GM18870 (cell line): ENCODE measurements at regions not wholly inside any gene's neighbourhood (a gene's known extent, or its start where the extent isn't known, plus 50 kb on each side); places are given as distances from the start of the nearest gene placed in this dataset.

Source experiments
- ATAC-seq: cut with Tn5 transposase; IDR thresholded peaks from one replicate; pipeline ENCODE4 v1.9.1; 2021; ENCODE audit warnings: moderate library complexity; ENCODE audit not compliant: unreplicated experiment

- ATAC-seq: no peak
Measured at GRCh38 chr18:73966954-73967353, 180.7 kb downstream of the FBXO15 start.

GRCh38 chr18:73962256-73962655 lies 185.4 kb downstream of the FBXO15 start:
- peak; percentile 79 for ATAC-seq

- peak; percentile 12 for ATAC-seq
Measured at GRCh38 chr18:73961804-73962203, 185.8 kb downstream of the FBXO15 start.

- ATAC-seq: no peak
Measured at GRCh38 chr18:73959352-73959751, 188.3 kb downstream of the FBXO15 start.

DNA sequence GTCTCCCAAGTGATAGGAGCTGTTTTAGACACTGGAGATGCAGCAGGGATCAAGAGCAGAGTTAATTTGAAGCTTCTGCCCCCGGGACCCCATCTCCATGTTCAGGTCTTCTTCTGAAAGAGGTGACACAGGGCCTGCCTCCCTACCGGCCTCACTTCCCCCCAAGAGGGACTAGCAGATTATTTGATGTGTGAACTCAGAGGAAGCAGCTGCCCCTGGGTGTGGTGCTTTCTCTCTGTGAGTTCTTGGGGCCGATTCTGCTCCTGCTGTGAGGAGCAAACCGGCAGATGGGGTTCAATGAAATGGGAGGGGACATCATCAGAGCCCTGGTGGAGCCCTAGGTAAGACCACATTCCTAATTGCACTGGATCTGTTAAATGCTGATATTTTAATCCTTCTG lies 193.4 kb downstream of the FBXO15 start:
- ATAC-seq: no peak

DNA sequence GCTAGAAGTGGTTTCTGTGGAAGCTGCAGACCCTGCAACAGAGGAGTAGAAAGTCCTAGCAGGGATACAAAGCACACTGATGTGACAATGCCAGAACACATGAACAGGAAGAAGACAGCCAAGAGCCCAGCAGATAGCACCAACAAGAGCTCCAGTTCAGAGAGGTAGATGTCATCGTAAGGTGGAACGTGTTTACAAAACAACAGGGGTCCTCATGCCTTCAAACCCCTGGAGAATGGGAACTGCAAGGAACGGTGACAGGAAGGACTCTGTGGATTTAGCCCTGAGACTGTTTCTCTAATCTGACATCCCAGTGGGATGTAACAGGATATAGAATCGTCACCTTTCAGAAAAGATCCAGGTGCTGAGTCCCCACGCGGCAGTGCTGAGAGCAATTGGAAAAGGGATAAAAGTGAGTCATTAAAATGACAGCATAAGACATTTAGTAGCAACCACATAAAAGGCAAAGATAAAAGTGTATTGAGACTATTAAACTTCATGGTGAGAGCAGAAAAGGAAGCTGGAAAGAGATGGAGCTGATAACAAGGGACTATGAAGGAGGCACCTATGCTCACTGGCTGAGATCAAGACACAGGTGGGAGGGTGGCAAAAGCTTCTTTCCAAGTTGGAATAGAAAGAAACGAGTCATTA lies 195.2 kb downstream of the FBXO15 start:
- no peak for ATAC-seq

DNA sequence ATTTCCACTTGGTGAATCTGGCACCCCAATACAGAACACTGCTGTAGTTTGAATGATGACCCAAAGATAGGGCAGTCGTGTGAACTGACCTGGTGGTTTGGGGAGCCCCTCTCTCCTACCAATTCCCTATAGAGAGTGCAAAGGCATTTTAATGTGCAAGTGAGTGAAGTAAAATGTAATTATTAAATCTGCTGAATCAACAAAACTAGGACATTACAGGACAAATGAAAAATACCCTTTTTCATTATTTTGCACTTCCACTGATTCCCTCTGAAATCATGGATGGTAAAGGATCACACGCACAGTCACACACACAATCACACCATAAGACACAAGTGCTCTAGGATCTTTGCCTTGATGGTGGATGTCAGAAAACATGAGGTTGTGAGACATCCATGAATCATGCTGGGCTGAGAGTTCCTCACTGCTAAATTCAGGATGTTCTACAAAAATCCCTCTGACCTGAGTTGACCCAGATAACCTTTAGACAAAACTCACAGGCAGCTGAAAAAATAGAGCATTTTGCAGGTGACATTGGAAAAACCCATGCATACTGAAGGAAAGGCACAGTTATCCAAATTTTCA lies 197.4 kb downstream of the FBXO15 start:
- no peak for ATAC-seq

DNA sequence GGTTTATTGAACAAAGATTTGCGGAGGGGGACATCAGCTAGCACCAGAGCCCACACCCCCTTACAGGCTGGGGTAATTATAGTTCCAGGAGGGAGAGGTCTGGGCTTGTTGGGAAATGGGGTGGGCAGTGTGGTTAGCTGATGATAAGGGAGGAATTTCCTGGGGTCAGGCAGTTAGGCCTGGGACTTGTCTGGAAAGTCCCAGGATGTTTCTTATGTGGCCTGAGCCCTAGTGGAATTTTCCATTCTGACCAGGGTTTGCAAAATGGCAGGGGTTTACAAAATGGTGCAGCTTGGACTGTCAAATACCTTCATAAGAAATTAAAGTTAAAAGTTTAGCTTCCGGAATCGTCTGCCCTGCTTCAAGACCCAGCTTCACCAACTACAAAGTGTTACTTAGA lies 199.1 kb downstream of the FBXO15 start:
- no peak for ATAC-seq

GRCh38 chr18:73948084-73948483 lies 199.6 kb downstream of the FBXO15 start:
- ATAC-seq: no peak

GRCh38 chr18:73947180-73947921 lies 200.3 kb downstream of the FBXO15 start:
- no peak for ATAC-seq

DNA sequence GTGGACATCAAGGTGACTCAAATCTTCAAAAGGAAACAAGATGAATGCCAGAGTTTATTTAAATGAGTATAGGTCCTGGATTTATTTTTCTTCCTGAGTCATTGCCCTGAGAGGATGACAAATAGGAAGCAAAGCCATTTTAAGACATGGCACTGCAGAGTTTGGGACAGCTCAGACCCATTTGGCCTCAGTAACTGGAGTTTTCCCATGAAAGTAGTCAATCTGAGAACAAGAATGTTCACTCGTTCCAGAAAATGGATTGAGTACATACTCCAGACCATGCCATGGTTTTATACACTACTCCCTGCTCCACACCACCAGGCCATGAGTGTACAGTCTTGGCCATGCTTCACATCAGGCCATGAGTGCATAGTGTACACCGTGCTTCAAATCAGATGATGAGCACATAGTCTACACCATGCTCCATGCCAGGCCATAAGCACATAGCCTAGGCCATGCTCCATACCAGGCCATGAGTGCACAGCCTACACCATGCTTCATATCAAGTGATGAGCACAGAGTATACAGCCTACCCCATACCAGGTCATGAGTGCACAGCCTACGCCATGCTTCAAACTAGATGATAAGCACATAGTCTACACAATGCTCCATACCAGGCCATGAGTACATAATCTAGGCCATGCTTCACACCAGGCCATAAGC lies 202.4 kb downstream of the FBXO15 start:
- ATAC-seq: no peak

- no peak for ATAC-seq
Measured at GRCh38 chr18:73944715-73945114, 202.9 kb downstream of the FBXO15 start.

- ATAC-seq: no peak
Measured at GRCh38 chr18:73943763-73944162, 203.9 kb downstream of the FBXO15 start.

DNA sequence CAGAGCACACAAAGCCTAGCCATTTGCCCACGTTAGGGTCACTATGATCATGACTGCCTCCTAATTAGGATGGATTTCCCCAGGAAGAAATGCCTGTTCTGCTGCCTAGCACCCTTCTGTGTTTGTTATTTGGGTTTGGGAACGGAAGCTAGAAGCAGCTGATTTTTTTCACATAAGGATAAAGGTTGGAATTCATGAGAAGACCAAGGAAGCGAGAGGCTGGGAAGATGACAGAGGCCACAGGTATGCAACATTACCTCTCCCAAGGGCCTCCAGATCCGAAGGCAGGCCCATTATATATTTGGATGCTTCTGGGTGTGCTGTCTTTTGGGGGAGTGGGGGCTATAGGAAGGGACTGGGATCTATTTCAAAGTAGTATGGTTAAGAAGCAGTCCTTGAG lies 204.7 kb downstream of the FBXO15 start:
- ATAC-seq: no peak

GRCh38 chr18:73942081-73942625 lies 205.5 kb downstream of the FBXO15 start:
- no peak for ATAC-seq

- ATAC-seq: no peak
Measured at GRCh38 chr18:73940721-73941120, 206.9 kb downstream of the FBXO15 start.

DNA sequence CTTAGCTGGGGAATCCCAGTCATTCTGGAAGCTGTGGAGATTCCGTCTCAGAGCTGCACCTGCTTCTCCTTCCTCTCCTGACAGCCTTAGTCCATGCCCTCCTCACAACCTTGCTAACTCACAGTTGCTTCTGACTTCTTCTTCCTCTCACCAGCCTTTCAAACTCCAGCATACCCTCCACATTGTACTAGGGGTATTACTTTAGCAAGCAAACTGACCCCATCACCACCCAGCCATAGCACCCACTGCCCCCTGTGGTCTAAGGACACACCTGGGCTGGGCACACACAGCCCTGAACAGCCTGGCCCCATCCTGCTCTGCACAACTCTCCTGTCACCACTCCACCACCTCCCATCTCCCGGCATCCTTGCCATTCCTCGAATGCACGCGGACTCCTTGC lies 208.2 kb downstream of the FBXO15 start:
- no peak for ATAC-seq

- no peak for ATAC-seq
Measured at GRCh38 chr18:73933685-73934084, 213.9 kb downstream of the FBXO15 start.

- no peak for ATAC-seq
Measured at GRCh38 chr18:73932976-73933375, 214.7 kb downstream of the FBXO15 start.

DNA sequence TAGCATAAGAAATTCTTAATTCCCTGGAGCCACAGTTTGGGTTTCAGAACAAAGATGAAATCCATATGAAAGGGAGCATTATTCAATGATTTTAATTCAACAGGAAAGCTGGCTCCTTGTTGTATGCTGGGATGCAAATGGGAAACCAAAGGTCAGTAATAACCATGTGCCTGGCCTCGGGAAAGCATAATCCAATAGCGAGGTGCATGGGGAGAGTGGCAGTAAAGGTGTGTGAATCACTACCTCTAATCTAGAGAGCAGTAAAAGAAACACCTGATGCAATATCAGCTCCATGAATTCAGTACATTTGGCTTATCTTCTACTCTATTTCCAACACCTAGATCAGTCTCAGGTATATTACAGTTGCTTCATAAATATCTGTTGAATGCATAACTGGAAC lies 220.1 kb downstream of the FBXO15 start:
- no peak for ATAC-seq

GRCh38 chr18:73924836-73925235 lies 222.8 kb downstream of the FBXO15 start:
- no peak for ATAC-seq
